PC-9 (cell line): ENCODE measurements at regions not wholly inside any gene's neighbourhood (a gene's known extent, or its start where the extent isn't known, plus 50 kb on each side); places are given as distances from the start of the nearest gene placed in this dataset.

Source experiments
- CTCF ChIP-seq: fragments of 200-600 bp; sonication (generic); conservative IDR thresholded peaks from 2 replicates; pipeline ENCODE4 v1.6.1; 2017; ENCODE audit warnings: mixed run types, antibody characterized with exemption, mild to moderate bottlenecking, moderate library complexity
- EZH2 ChIP-seq: fragments of 200-600 bp; sonication (generic); IDR thresholded peaks from 2 replicates; pipeline ENCODE4 v1.8.0; 2017; ENCODE audit warnings: antibody characterized with exemption, low read depth

GRCh38 chr11:69915151-69915500 is 95.9 kb upstream of the FGF3 start:
- TF ChIP-seq CTCF, result no peak
- TF ChIP-seq EZH2, result no peak
